ENCODE measurements at regions not wholly inside any gene's neighbourhood (a gene's known extent, or its start where the extent isn't known, plus 50 kb on each side); places are given as distances from the start of the nearest gene placed in this dataset.

GRCh38 chr6:165722022-165722421 lies 59.0 kb upstream of the PDE10A start:
- Histone ChIP-seq H3K9me3 (ENCODE audit: low read length) (no peaks in the 10 kb centered on the region), H3K27ac (ENCODE audit: extremely low read length, insufficient read depth, low read length) (no peak overlapping the region), H4K20me1 (ENCODE audit: insufficient read depth, low read length) (no peaks in the 10 kb centered on the region), H2AFZ (ENCODE audit: low read length) (no peak overlapping the region), H3K79me2 (ENCODE audit: insufficient read depth, low read length) (no peaks in the 10 kb centered on the region), H3K27me3 (ENCODE audit: control insufficient read depth in 1 of 2, insufficient read depth in 2 of 2, low read length in 2 of 2) (peaks cover under 1 to 35% of the 10 kb centered on the region in 2 experiments; a peak in 4 of 5 replicates), H3K4me1 (ENCODE audit: insufficient read depth, low read length) (no peaks in the 10 kb centered on the region), H3K9ac (ENCODE audit: insufficient read depth, low read depth, low read length) (no peak overlapping the region), H3K4me2 (ENCODE audit: low read depth, low read length) (no peak overlapping the region), H3K36me3 (replicated peaks in 1 of 2; ENCODE audit: control insufficient read depth in 1 of 2, insufficient read depth in 2 of 2, low read length in 2 of 2) (no peaks in the 10 kb centered on the region), H3K4me3 (replicated peaks in 1 of 3; ENCODE audit: insufficient read depth in 1 of 3, low read depth in 2 of 3, low read length in 3 of 3) (no peak overlapping the region)
- WGBS (ENCODE audit: low lambda C conversion rate), result 3% methylated on average over 4 of the region's 4 CpGs
- POLR2A ChIA-PET, result no interaction called here
- no peak for TF ChIP-seq LBX2 (CRISPR knock-in tag; IDR thresholded peaks at IDR 0.05; ENCODE audit: borderline replicate concordance)
- TF ChIP-seq ISX (CRISPR knock-in tag; conservative IDR thresholded peaks at IDR 0.05), result no peak
- TF ChIP-seq ZFP91 (CRISPR knock-in tag; IDR thresholded peaks at IDR 0.05; ENCODE audit: borderline replicate concordance), result no peak
- TF ChIP-seq SIX4 (CRISPR knock-in tag; IDR thresholded peaks at IDR 0.05), result no peak
- no peak for TF ChIP-seq SNAPC5 (CRISPR knock-in tag; IDR thresholded peaks at IDR 0.05; ENCODE audit: borderline replicate concordance)
- no peak for TF ChIP-seq ZFP36 (IDR thresholded peaks at IDR 0.05; ENCODE audit: borderline replicate concordance, low read depth, low read length, partially characterized antibody)
- no peak for TF ChIP-seq ZNF891 (CRISPR knock-in tag; IDR thresholded peaks at IDR 0.05)
- TF ChIP-seq TOE1 (CRISPR knock-in tag; IDR thresholded peaks at IDR 0.05), result no peak
- TF ChIP-seq GATAD2A (CRISPR knock-in tag; IDR thresholded peaks at IDR 0.05), result no peak
- TF ChIP-seq NR2F2 (IDR thresholded peaks at IDR 0.05; ENCODE audit: borderline replicate concordance, low read depth), result no peak
- TF ChIP-seq POLR2AphosphoS5 (IDR thresholded peaks at IDR 0.05; ENCODE audit: low read depth, low read length), result no peak
- TF ChIP-seq ZNF446 (CRISPR knock-in tag; IDR thresholded peaks at IDR 0.05), result no peak
- TF ChIP-seq ZNF552 (CRISPR knock-in tag; IDR thresholded peaks at IDR 0.05; ENCODE audit: borderline replicate concordance), result no peak
- TF ChIP-seq ZNF367 (CRISPR knock-in tag; IDR thresholded peaks at IDR 0.05; ENCODE audit: borderline replicate concordance), result no peak
- no peak for DNase-seq (ENCODE audit: low spot score)
- CTCF ChIA-PET (ENCODE audit: low intra/inter-chr PET ratio, low total read pairs), result no interaction called here
- ATAC-seq, result no peak
- BruUV-seq (replicated peaks), result no TSS peak
- FAIRE-seq, result no peak
- in situ Hi-C loops (cut with HindIII; ENCODE audit: extremely low pct_ligation_motif_present, low pct_unique_long_range_greater_than_20kb) (no loop called here), intact Hi-C loops (cut with micrococcal nuclease; ENCODE audit: unreplicated experiment) (no loop called here)
